A673 (cell line): ENCODE measurements at regions not wholly inside any gene's neighbourhood (a gene's known extent, or its start where the extent isn't known, plus 50 kb on each side); places are given as distances from the start of the nearest gene placed in this dataset.

Experiments used
- BruUV-seq: library from RNA; stranded (reverse); fragments of 400-500 nt; replicated peaks from 2 replicates; lab custom pipeline; 2021; lab: Mats Ljungman, UMichigan
- CTCF ChIA-PET: fragments of 300-600 bp; sonication (Branson Sonifier 250); formaldehyde crosslinking; loops from one replicate; lab custom pipeline; 2022; ENCODE audit warnings: antibody characterized with exemption; lab: Charles Lee
- POLR2A ChIA-PET: fragments of 300-600 bp; sonication (Branson Sonifier 250); formaldehyde crosslinking; loops from one replicate; lab custom pipeline; 2022; ENCODE audit warnings: antibody characterized with exemption; ENCODE audit not compliant: low non-redundant PET; lab: Charles Lee
- DNase-seq: peaks from one replicate; pipeline ENCODE4 v3.0.0-alpha.2; 2015; ENCODE audit warnings: low spot score
- H3K27ac ChIP-seq: fragments of 200-600 bp; sonication (generic); 2 replicates; pipeline ENCODE4 v1.5.1; 2016; ENCODE audit warnings: mixed run types, low read depth, mild to moderate bottlenecking, mixed read lengths, antibody characterized with exemption, low read length; ENCODE audit not compliant: poor library complexity, severe bottlenecking
- H3K27me3 ChIP-seq: fragments of 200-600 bp; sonication (generic); replicated peaks from 2 replicates; pipeline ENCODE4 v1.6.1; 2017; ENCODE audit warnings: mixed run types, low read depth, mild to moderate bottlenecking, mixed read lengths, antibody characterized with exemption, low read length; ENCODE audit not compliant: insufficient read depth, poor library complexity
- H3K36me3 ChIP-seq: fragments of 200-600 bp; sonication (generic); 2 replicates; pipeline ENCODE4 v1.6.1; 2016; ENCODE audit warnings: mixed run types, mild to moderate bottlenecking, mixed read lengths, antibody characterized with exemption, low read length; ENCODE audit not compliant: insufficient read depth, poor library complexity, severe bottlenecking
- H3K4me1 ChIP-seq: fragments of 200-600 bp; sonication (generic); 2 replicates; pipeline ENCODE4 v1.6.1; 2017; ENCODE audit warnings: mixed run types, mild to moderate bottlenecking, mixed read lengths, antibody characterized with exemption, low read length; ENCODE audit not compliant: insufficient read depth, poor library complexity, severe bottlenecking
- H3K4me3 ChIP-seq: fragments of 200-600 bp; sonication (generic); 2 replicates; pipeline ENCODE4 v1.5.1; 2016; ENCODE audit warnings: low read depth, mixed run types, mild to moderate bottlenecking, mixed read lengths, low read length; ENCODE audit not compliant: poor library complexity, severe bottlenecking
- H3K9me3 ChIP-seq: fragments of 200-600 bp; sonication (generic); 2 replicates; pipeline ENCODE4 v1.6.1; 2016; ENCODE audit warnings: mixed run types, low read depth, mild to moderate bottlenecking, mixed read lengths, antibody characterized with exemption, low read length; ENCODE audit not compliant: poor library complexity, severe bottlenecking
- EZH2 ChIP-seq: fragments of 200-600 bp; sonication (generic); IDR thresholded peaks from 2 replicates; pipeline ENCODE4 v1.6.1; 2017; ENCODE audit warnings: borderline replicate concordance, low read depth, mild to moderate bottlenecking, mixed read lengths, antibody characterized with exemption, low read length; ENCODE audit not compliant: poor library complexity, severe bottlenecking
- intact Hi-C: fragments of 100-400 bp; cut with micrococcal nuclease; formaldehyde crosslinking; loops from one replicate; pipeline ENCODE4 v1.10.0; 2022; ENCODE audit not compliant: unreplicated experiment
- TF ChIP-seq, protein P1 (sequence below): fragments of 300-800, 200-600 bp; sonication (generic); conservative IDR thresholded peaks from 2 replicates; pipeline ENCODE4 v1.5.1; 2017; ENCODE audit warnings: low read depth, mild to moderate bottlenecking, antibody characterized with exemption, low read length, moderate library complexity, mixed read lengths

DNA sequence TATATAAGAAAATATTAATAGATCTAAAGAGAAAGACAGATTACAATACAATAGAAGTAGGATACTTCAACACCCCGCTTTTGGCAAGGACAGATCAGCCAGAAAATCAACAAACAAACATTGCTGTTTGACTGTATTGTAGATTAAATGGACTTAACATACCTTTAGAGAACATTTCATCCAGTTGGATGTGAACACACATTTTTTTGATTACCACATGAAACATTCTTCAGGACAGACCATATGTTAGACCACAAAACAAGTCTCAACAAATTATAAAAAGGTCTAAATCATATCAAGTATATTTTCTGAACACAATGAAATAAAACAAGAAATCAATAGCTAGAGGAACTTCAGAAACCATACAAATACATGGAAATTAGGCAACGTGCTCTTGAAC lies 148.2 kb downstream of the TRMT11 start:
- Histone ChIP-seq H3K36me3 (no peaks in the 10 kb centered on the region), H3K27me3 (no peaks in the 10 kb centered on the region), H3K9me3 (no peaks in the 10 kb centered on the region), H3K4me3 (no peak overlapping the region), H3K27ac (no peak overlapping the region), H3K4me1 (no peaks in the 10 kb centered on the region)
- intact Hi-C loops: no loop called here
- no peak for DNase-seq
- ChIA-PET CTCF (no interaction called here), POLR2A (no interaction called here)
- TF ChIP-seq EZH2: no peak
- TF ChIP-seq, protein P1, sequence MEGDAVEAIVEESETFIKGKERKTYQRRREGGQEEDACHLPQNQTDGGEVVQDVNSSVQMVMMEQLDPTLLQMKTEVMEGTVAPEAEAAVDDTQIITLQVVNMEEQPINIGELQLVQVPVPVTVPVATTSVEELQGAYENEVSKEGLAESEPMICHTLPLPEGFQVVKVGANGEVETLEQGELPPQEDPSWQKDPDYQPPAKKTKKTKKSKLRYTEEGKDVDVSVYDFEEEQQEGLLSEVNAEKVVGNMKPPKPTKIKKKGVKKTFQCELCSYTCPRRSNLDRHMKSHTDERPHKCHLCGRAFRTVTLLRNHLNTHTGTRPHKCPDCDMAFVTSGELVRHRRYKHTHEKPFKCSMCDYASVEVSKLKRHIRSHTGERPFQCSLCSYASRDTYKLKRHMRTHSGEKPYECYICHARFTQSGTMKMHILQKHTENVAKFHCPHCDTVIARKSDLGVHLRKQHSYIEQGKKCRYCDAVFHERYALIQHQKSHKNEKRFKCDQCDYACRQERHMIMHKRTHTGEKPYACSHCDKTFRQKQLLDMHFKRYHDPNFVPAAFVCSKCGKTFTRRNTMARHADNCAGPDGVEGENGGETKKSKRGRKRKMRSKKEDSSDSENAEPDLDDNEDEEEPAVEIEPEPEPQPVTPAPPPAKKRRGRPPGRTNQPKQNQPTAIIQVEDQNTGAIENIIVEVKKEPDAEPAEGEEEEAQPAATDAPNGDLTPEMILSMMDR: no peak
- BruUV-seq: no TSS peak

DNA sequence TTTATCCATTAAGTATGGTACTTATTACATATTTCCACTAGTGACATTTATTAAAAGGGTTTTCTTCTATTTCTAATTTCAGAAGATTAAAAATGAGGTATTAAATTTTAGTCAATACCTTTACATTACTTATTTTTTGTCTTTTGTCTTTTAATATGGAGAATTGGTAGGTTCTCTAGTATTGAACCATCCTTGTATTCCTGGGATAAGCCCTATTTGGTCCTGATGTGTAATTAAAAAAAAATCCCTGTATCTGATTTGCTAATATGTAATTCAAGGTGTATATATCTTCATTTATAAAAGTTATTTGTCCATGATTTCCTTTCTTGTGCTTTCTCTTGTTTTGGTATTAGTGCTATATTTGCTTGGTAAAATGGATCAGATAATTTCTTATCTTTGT lies 153.7 kb downstream of the TRMT11 start:
- intact Hi-C loops: no loop called here
- no peak overlapping the region for H3K27ac ChIP-seq
- H3K27me3 ChIP-seq: no peaks in the 10 kb centered on the region
- H3K9me3 ChIP-seq: no peaks in the 10 kb centered on the region
- H3K4me1 ChIP-seq: no peaks in the 10 kb centered on the region
- TF ChIP-seq, protein P1: no peak
- TF ChIP-seq EZH2: no peak
- BruUV-seq: no TSS peak
- no peak for DNase-seq
- no peak overlapping the region for H3K4me3 ChIP-seq
- CTCF ChIA-PET: no interaction called here
- no peaks in the 10 kb centered on the region for H3K36me3 ChIP-seq
- POLR2A ChIA-PET: no interaction called here

DNA sequence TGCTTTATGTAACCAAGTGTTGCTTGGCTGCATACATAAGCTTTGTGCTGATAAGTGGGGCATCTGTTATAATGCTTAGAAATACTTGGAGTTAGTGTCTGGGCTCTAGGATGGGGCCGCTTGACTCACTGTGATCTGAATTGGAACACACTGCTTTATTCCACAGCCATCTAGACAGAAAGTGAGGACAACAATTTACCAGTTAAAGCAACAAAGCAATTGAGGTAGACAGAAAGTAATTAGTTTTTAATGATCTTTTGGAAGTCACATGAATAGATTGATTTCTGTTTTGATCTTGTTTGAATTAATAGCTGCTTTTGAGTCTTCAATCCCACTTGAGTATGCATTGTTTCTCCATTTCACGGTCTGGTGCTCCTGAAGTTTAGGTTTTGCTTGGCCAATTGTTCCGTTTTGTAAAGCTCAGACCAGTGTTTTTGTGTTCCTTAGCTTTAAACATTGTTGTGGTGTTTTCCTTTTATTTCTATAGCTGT lies 157.5 kb downstream of the TRMT11 start:
- no peaks in the 10 kb centered on the region for H3K36me3 ChIP-seq
- H3K27me3 ChIP-seq: no peaks in the 10 kb centered on the region
- no TSS peak for BruUV-seq
- ChIA-PET CTCF (no interaction called here), POLR2A (no interaction called here)
- intact Hi-C loops: no loop called here
- no peaks in the 10 kb centered on the region for H3K9me3 ChIP-seq
- no peak for DNase-seq
- H3K27ac ChIP-seq: no peak overlapping the region
- TF ChIP-seq EZH2: no peak
- TF ChIP-seq, protein P1: no peak
- no peak overlapping the region for H3K4me3 ChIP-seq
- no peaks in the 10 kb centered on the region for H3K4me1 ChIP-seq
